ENCODE measurements at regions not wholly inside any gene's neighbourhood (a gene's known extent, or its start where the extent isn't known, plus 50 kb on each side); places are given as distances from the start of the nearest gene placed in this dataset.

GRCh38 chrX:34999702-35000101, 57.1 kb downstream of the FAM47B start:
- Histone ChIP-seq H3K36me3 (no peaks in the 10 kb centered on the region), H3K4me1 (no peaks in the 10 kb centered on the region), H3K4me2 (no peak overlapping the region), H4K20me1 (no peaks in the 10 kb centered on the region), H3K4me3 (no peak overlapping the region), H3K27me3 (peaks cover 68 to 100% (median 90%) of the 10 kb centered on the region in 11 experiments), H3K9me3 (replicated peaks in 1 of 11) (peaks cover 0 to 4% (median 0%) of the 10 kb centered on the region in 11 experiments; a peak in 1 of 22 replicates), H3K27ac (no peak overlapping the region), H3K9ac (no peak overlapping the region)
- TF ChIP-seq Cebpa-rat (IDR thresholded peaks at IDR 0.05): no peak

- TF ChIP-seq Cebpa-rat (IDR thresholded peaks at IDR 0.05): no peak
- no peak overlapping the region for H3K4me3 ChIP-seq
- H3K9ac ChIP-seq: no peak overlapping the region
- peaks cover 48 to 92% (median 64%) of the 10 kb centered on the region in 11 experiments for H3K27me3 ChIP-seq
- H3K4me1 ChIP-seq: no peaks in the 10 kb centered on the region
- H3K9me3 ChIP-seq (replicated peaks in 1 of 11): peaks cover 0 to 12% (median 0%) of the 10 kb centered on the region in 11 experiments; a peak in 3 of 22 replicates
- H3K27ac ChIP-seq: no peak overlapping the region
- no peaks in the 10 kb centered on the region for H3K36me3 ChIP-seq
- H4K20me1 ChIP-seq: no peaks in the 10 kb centered on the region; a peak in 1 of 22 replicates
- H3K4me2 ChIP-seq: no peak overlapping the region
These were observed 63.8 kb downstream of the FAM47B start for GRCh38 chrX:35006361-35006760.

- Histone ChIP-seq H3K36me3 (no peaks in the 10 kb centered on the region), H3K4me1 (no peaks in the 10 kb centered on the region; a peak in 1 of 20 replicates), H3K9ac (no peak overlapping the region), H3K9me3 (replicated peaks in 1 of 11) (peaks cover 14 to 39% (median 22%) of the 10 kb centered on the region in 11 experiments), H3K4me3 (no peak overlapping the region), H3K4me2 (no peak overlapping the region), H3K27ac (no peak overlapping the region), H3K27me3 (peaks cover 78 to 100% (median 96%) of the 10 kb centered on the region in 11 experiments), H4K20me1 (no peaks in the 10 kb centered on the region)
- no peak for TF ChIP-seq Cebpa-rat (IDR thresholded peaks at IDR 0.05)
These were observed 73.0 kb downstream of the FAM47B start for GRCh38 chrX:35015621-35016020.

GRCh38 chrX:35016051-35016450, 73.5 kb downstream of the FAM47B start:
- Histone ChIP-seq H3K4me2 (no peak overlapping the region), H3K4me3 (no peak overlapping the region), H3K27ac (no peak overlapping the region), H4K20me1 (no peaks in the 10 kb centered on the region), H3K27me3 (peaks cover 78 to 97% (median 93%) of the 10 kb centered on the region in 11 experiments), H3K4me1 (no peaks in the 10 kb centered on the region; a peak in 1 of 20 replicates), H3K36me3 (no peaks in the 10 kb centered on the region), H3K9me3 (replicated peaks in 1 of 11) (peaks cover 14 to 35% (median 21%) of the 10 kb centered on the region in 11 experiments), H3K9ac (no peak overlapping the region)
- TF ChIP-seq Cebpa-rat (IDR thresholded peaks at IDR 0.05): no peak

- TF ChIP-seq Cebpa-rat (IDR thresholded peaks at IDR 0.05): no peak
- no peak overlapping the region for H3K27ac ChIP-seq
- H3K27me3 ChIP-seq: peaks cover 75 to 92% (median 89%) of the 10 kb centered on the region in 11 experiments
These were observed 74.7 kb downstream of the FAM47B start for GRCh38 chrX:35017284-35017683.

GRCh38 chrX:35023683-35024082, 81.1 kb downstream of the FAM47B start:
- no peak for TF ChIP-seq Cebpa-rat (IDR thresholded peaks at IDR 0.05)
- Histone ChIP-seq H3K4me1 (no peaks in the 10 kb centered on the region), H3K9me3 (replicated peaks in 1 of 11) (peaks cover 0 to 10% (median 0%) of the 10 kb centered on the region in 11 experiments; a peak in 2 of 22 replicates), H3K4me2 (no peak overlapping the region), H3K36me3 (no peaks in the 10 kb centered on the region), H3K27me3 (peaks cover 84 to 92% (median 89%) of the 10 kb centered on the region in 11 experiments), H3K9ac (no peak overlapping the region), H3K27ac (no peak overlapping the region), H4K20me1 (peaks cover 0 to 8% (median 0%) of the 10 kb centered on the region in 11 experiments; a peak in 1 of 22 replicates), H3K4me3 (no peak overlapping the region)

More at GRCh38 chrX:35017284-35017683, 74.7 kb downstream of the FAM47B start:
- H3K9me3 ChIP-seq (replicated peaks in 1 of 11): peaks cover 14 to 29% (median 19%) of the 10 kb centered on the region in 11 experiments
- H4K20me1 ChIP-seq: no peaks in the 10 kb centered on the region
- no peaks in the 10 kb centered on the region for H3K36me3 ChIP-seq
- no peak overlapping the region for H3K4me2 ChIP-seq
- H3K9ac ChIP-seq: no peak overlapping the region
- H3K4me1 ChIP-seq: no peaks in the 10 kb centered on the region; a peak in 1 of 20 replicates
- H3K4me3 ChIP-seq: no peak overlapping the region

GRCh38 chrX:35025820-35026219, 83.2 kb downstream of the FAM47B start:
- peaks cover 87 to 95% (median 93%) of the 10 kb centered on the region in 11 experiments for H3K27me3 ChIP-seq
- no peaks in the 10 kb centered on the region for H3K36me3 ChIP-seq
- H4K20me1 ChIP-seq: peaks cover 0 to 8% (median 0%) of the 10 kb centered on the region in 11 experiments; a peak in 1 of 22 replicates
- H3K4me2 ChIP-seq: no peak overlapping the region
- no peak for TF ChIP-seq Cebpa-rat (IDR thresholded peaks at IDR 0.05)
- H3K27ac ChIP-seq: no peak overlapping the region
- no peak overlapping the region for H3K4me3 ChIP-seq
- no peak overlapping the region for H3K9ac ChIP-seq
- H3K4me1 ChIP-seq: no peaks in the 10 kb centered on the region
- H3K9me3 ChIP-seq (replicated peaks in 1 of 11): peaks cover 0 to 13% (median 0%) of the 10 kb centered on the region in 11 experiments; a peak in 2 of 22 replicates

GRCh38 chrX:35040871-35041270, 98.3 kb downstream of the FAM47B start:
- H4K20me1 ChIP-seq: no peaks in the 10 kb centered on the region
- peaks cover 0 to 36% (median 13%) of the 10 kb centered on the region in 11 experiments; a peak in 10 of 22 replicates for H3K9me3 ChIP-seq (replicated peaks in 1 of 11)
- TF ChIP-seq Cebpa-rat (IDR thresholded peaks at IDR 0.05): no peak
- no peak overlapping the region for H3K27ac ChIP-seq
- H3K4me2 ChIP-seq: no peak overlapping the region
- H3K27me3 ChIP-seq: peaks cover 44 to 100% (median 93%) of the 10 kb centered on the region in 11 experiments; a peak in 21 of 22 replicates
- no peaks in the 10 kb centered on the region for H3K36me3 ChIP-seq
- no peak overlapping the region for H3K4me3 ChIP-seq
- no peak overlapping the region for H3K9ac ChIP-seq
- H3K4me1 ChIP-seq: no peaks in the 10 kb centered on the region

- Histone ChIP-seq H3K9me3 (replicated peaks in 1 of 11) (peaks cover 0 to 6% (median 3%) of the 10 kb centered on the region in 11 experiments; a peak in 5 of 22 replicates), H3K4me1 (no peaks in the 10 kb centered on the region), H3K27me3 (peaks cover 45 to 100% (median 93%) of the 10 kb centered on the region in 11 experiments), H3K9ac (no peak overlapping the region), H3K4me2 (no peak overlapping the region), H3K27ac (no peak overlapping the region), H3K4me3 (no peak overlapping the region), H3K36me3 (no peaks in the 10 kb centered on the region), H4K20me1 (no peaks in the 10 kb centered on the region)
- TF ChIP-seq Cebpa-rat (IDR thresholded peaks at IDR 0.05): no peak
These were observed 104.2 kb downstream of the FAM47B start for GRCh38 chrX:35046660-35047296.

All from BLaER1 treated with 17β-estradiol and CSF1 and Interleukin-3, amounts not matched to agents 10 nM and 100 nM (cell line).